GM13977 (cell line): ENCODE measurements at regions not wholly inside any gene's neighbourhood (a gene's known extent, or its start where the extent isn't known, plus 50 kb on each side); places are given as distances from the start of the nearest gene placed in this dataset.

Experiments
- DNase-seq: peaks from one replicate; pipeline ENCODE4 v3.0.0; 2012; ENCODE audit warnings: low spot score
- in situ Hi-C: fragments of 300-500 bp; cut with MboI; formaldehyde crosslinking; loops from one replicate; pipeline ENCODE4 v1.12.0; 2022; ENCODE audit warnings: low sequenced_read_pairs, low pct_unique_long_range_greater_than_20kb, mixed read lengths, inconsistent platforms; ENCODE audit not compliant: unreplicated experiment
- TF ChIP-seq, protein P1 (sequence below): IDR thresholded peaks from 2 replicates; pipeline ENCODE4 v1.5.1; 2012; ENCODE audit warnings: mild to moderate bottlenecking, control low read depth; ENCODE audit not compliant: insufficient read depth; ENCODE audit errors: extremely low read depth, missing control alignments

GRCh38 chr9:120289098-120289497 is 290.9 kb downstream of the CDK5RAP2 start:
- TF ChIP-seq, protein P1, sequence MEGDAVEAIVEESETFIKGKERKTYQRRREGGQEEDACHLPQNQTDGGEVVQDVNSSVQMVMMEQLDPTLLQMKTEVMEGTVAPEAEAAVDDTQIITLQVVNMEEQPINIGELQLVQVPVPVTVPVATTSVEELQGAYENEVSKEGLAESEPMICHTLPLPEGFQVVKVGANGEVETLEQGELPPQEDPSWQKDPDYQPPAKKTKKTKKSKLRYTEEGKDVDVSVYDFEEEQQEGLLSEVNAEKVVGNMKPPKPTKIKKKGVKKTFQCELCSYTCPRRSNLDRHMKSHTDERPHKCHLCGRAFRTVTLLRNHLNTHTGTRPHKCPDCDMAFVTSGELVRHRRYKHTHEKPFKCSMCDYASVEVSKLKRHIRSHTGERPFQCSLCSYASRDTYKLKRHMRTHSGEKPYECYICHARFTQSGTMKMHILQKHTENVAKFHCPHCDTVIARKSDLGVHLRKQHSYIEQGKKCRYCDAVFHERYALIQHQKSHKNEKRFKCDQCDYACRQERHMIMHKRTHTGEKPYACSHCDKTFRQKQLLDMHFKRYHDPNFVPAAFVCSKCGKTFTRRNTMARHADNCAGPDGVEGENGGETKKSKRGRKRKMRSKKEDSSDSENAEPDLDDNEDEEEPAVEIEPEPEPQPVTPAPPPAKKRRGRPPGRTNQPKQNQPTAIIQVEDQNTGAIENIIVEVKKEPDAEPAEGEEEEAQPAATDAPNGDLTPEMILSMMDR, result no peak
- no peak for DNase-seq
- in situ Hi-C loops, result no loop called here

- in situ Hi-C loops, result no loop called here
- TF ChIP-seq, protein P1, result no peak
- DNase-seq, result no peak
Observed at GRCh38 chr9:120286530-120286929, 293.4 kb downstream of the CDK5RAP2 start.

GRCh38 chr9:120284821-120285220 is 295.1 kb downstream of the CDK5RAP2 start:
- in situ Hi-C loops, result no loop called here
- TF ChIP-seq, protein P1, result no peak
- DNase-seq, result no peak

- in situ Hi-C loops, result no loop called here
- TF ChIP-seq, protein P1, result no peak
- no peak for DNase-seq
Observed at GRCh38 chr9:120281665-120282064, 298.3 kb downstream of the CDK5RAP2 start.

DNA sequence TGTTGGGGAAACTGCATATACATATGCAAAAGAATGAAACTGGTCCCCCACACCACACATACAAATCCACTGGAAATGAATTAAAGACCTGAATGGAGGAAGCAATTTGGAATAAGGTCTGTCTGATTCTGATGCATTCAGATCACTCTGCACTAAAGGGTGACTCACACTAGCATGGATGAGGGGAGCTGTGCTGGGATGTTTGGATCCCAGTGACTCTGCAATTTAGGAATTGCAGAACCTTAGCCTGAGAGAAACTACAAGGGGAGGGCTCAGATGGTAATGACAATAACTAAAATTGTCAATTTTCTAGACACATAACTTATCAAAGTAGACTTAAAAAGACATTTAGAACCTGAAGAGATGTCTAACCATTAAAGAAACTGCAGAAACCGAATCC is 312.0 kb downstream of the CDK5RAP2 start:
- TF ChIP-seq, protein P1, result no peak
- no peak for DNase-seq
- in situ Hi-C loops, result no loop called here

DNA sequence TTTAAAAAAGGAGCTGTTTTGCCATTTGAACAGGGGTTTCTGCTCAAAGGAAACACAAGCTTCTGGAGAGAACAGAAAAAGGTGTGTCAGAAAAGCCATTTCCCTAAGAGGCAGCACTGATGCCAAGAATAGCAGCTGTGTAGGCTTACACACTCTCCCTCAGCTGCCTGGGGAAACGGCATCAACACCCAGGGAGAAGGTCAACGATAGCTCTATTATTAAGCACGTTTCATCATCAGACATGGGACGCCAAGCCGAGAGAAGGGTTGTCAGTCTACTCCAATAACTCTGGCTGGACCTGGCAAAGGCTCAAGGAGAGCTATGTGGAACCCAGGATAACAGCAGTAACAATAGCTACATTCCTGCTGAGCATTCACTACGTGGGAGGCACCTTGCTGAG is 314.2 kb downstream of the CDK5RAP2 start:
- in situ Hi-C loops, result no loop called here
- no peak for DNase-seq
- TF ChIP-seq, protein P1, result no peak

- DNase-seq, result no peak
- in situ Hi-C loops, result no loop called here
- TF ChIP-seq, protein P1, result no peak
Observed at GRCh38 chr9:120264528-120264927, 315.4 kb downstream of the CDK5RAP2 start.
